Neural crest cell (in vitro differentiated cells): ENCODE measurements at regions not wholly inside any gene's neighbourhood (a gene's known extent, or its start where the extent isn't known, plus 50 kb on each side); places are given as distances from the start of the nearest gene placed in this dataset.

Source experiments
- DNase-seq: peaks from one replicate; pipeline ENCODE4 v3.0.0; 2021; ENCODE audit warnings: low read depth, mixed read lengths, low spot score
- H3K27ac Mint-ChIP-seq: one replicate; pipeline ENCODE4 v1.8.0; 2021; ENCODE audit warnings: mild to moderate bottlenecking, mixed read lengths; ENCODE audit not compliant: unreplicated experiment
- H3K27me3 Mint-ChIP-seq: 2 replicates; pipeline ENCODE4 v1.8.0; 2021; ENCODE audit warnings: low read depth, mild to moderate bottlenecking, mixed read lengths
- H3K36me3 Mint-ChIP-seq: 2 replicates; pipeline ENCODE4 v1.8.0; 2021; ENCODE audit warnings: low read depth, mild to moderate bottlenecking, mixed read lengths
- H3K4me1 Mint-ChIP-seq: 2 replicates; pipeline ENCODE4 v1.8.0; 2021; ENCODE audit warnings: mixed read lengths
- H3K4me3 Mint-ChIP-seq: one replicate; pipeline ENCODE4 v1.8.0; 2021; ENCODE audit warnings: mild to moderate bottlenecking, mixed read lengths
- H3K9me3 Mint-ChIP-seq: 2 replicates; pipeline ENCODE4 v1.8.0; 2021; ENCODE audit warnings: mixed read lengths
- CTCF ChIP-seq: fragments of 200-600 bp; sonication (generic); conservative IDR thresholded peaks from 2 replicates; pipeline ENCODE4 v1.5.0; 2021; ENCODE audit warnings: antibody characterized with exemption, mild to moderate bottlenecking

DNA sequence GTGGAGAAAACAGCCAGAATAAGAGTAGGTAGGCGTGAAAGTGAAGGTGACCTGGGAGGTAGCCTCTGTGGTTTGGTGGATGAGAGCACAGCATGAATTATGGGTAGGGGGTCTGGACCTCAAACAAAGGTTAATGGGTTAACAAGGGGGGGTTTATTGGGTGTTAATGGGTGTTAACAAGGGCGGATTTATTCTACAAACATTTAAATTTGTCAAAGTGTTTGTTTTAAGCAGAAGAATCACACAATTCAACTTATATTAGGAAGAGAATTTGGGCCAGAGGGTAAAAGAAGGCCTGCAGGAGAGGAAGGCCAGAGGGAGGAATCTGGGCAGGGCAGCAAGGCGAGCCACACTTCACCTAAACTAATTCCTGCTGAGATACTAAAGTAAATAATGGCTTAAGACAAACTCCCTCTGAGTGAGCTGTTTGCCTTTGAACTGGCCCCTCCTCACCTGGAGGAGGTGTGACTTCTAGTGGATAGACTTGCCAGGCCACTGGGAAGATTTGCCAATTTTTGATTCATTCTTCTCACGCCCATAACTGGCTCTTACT lies 191.7 kb downstream of the GIPC2 start:
- H3K4me1 Mint-ChIP-seq: no peaks in the 10 kb centered on the region
- no peak for TF ChIP-seq CTCF
- no peak for DNase-seq
- H3K36me3 Mint-ChIP-seq: no peaks in the 10 kb centered on the region
- H3K4me3 Mint-ChIP-seq: no peak overlapping the region
- no peak overlapping the region for H3K27ac Mint-ChIP-seq
- H3K9me3 Mint-ChIP-seq: peaks cover 9% of the 10 kb centered on the region
- peaks cover 20% of the 10 kb centered on the region for H3K27me3 Mint-ChIP-seq

DNA sequence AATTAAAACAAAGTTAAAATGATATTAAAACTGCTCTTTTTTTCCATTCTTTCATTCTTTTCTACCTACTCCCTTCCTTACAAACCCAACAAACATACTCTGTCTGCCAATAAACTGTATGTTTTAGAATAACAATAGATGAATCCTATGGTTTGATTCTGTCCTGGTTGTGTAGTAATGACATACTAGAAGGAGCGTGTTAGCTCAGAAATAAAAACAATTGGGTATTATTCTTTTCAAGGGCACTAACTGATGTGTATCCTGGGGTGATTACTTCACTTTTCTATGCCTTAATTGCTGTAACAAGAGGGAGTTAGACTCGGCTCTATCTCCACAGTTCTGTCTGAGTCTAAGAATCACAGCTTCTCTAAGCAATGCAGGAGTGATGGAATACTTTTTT lies 194.4 kb downstream of the GIPC2 start:
- Mint-ChIP-seq H3K27me3 (peaks cover 9% of the 10 kb centered on the region), H3K4me1 (no peaks in the 10 kb centered on the region), H3K36me3 (no peaks in the 10 kb centered on the region), H3K27ac (no peak overlapping the region), H3K4me3 (no peak overlapping the region), H3K9me3 (peaks cover 9% of the 10 kb centered on the region)
- no peak for DNase-seq
- no peak for TF ChIP-seq CTCF

DNA sequence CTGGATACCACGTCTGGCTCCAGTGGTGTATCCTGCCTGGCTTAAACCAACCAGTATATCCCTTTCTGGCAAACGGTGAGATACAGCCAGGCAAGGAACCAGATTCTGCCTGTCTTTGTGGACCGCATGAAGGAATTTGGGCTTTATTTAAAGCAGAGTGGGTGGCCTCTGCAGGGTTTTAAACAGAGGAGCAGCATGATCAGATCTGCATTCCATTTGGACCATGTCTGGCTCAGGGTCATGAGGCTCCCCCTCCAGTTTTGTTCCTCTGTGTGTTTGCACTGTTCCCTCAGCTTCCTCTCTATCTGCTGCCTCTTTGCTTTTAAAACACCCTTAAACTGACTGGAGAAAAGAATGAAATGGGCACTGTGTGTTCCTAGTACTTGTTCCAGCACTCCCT lies 195.0 kb downstream of the GIPC2 start:
- no peak overlapping the region for H3K4me3 Mint-ChIP-seq
- no peak overlapping the region for H3K27ac Mint-ChIP-seq
- TF ChIP-seq CTCF: no peak
- no peaks in the 10 kb centered on the region for H3K4me1 Mint-ChIP-seq
- peaks cover 5% of the 10 kb centered on the region for H3K27me3 Mint-ChIP-seq
- H3K36me3 Mint-ChIP-seq: no peaks in the 10 kb centered on the region
- peaks cover 9% of the 10 kb centered on the region for H3K9me3 Mint-ChIP-seq
- no peak for DNase-seq

GRCh38 chr1:78247079-78247478 lies 201.3 kb downstream of the GIPC2 start:
- DNase-seq: no peak
- H3K36me3 Mint-ChIP-seq: no peaks in the 10 kb centered on the region
- H3K4me1 Mint-ChIP-seq: no peaks in the 10 kb centered on the region
- no peak overlapping the region for H3K27ac Mint-ChIP-seq
- no peak overlapping the region for H3K4me3 Mint-ChIP-seq
- H3K9me3 Mint-ChIP-seq: peaks cover 3% of the 10 kb centered on the region
- peaks cover 14% of the 10 kb centered on the region for H3K27me3 Mint-ChIP-seq
- TF ChIP-seq CTCF: no peak

DNA sequence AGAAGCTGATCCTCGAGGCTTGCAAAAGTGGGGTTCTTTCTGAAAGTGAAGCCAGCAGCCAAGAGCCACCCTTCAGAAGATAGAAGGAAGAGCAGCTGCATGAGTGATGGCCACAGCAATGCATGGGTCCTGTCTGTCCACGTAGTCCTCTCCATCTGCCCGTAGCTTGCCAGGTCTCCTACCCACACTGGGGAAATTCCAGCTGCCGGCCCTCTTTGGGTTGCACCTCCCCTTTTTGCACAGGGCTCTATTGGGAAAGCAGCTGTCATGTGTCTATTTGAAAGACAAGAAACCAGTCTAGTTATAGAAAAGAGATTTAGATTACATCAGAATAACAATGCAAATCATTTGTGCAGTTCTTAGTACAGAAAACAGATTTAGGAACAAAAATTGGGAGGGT lies 204.4 kb downstream of the GIPC2 start:
- H3K4me3 Mint-ChIP-seq: no peak overlapping the region
- H3K4me1 Mint-ChIP-seq: no peaks in the 10 kb centered on the region
- peaks cover 28% of the 10 kb centered on the region for H3K27me3 Mint-ChIP-seq
- H3K27ac Mint-ChIP-seq: no peak overlapping the region
- no peaks in the 10 kb centered on the region for H3K36me3 Mint-ChIP-seq
- peaks cover 3% of the 10 kb centered on the region for H3K9me3 Mint-ChIP-seq
- TF ChIP-seq CTCF: no peak
- no peak for DNase-seq

DNA sequence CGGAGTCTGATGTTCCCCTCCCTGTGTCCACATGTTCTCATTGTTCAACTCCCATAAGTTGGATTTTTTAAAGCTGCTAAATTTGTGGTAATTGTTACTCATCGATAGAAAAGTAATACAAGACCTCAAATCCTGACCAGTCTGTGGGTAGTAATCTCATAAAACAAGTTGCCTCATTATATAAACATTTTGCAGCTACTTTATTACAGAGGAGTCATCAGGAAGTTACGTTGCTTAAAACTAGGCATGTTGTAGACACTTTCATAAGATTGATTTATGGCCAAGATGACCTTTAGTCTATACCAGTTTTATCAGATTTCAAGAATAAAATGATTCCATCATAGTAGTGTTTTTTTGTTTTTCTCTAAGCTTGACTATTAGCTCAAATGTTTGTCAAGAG lies 208.8 kb downstream of the GIPC2 start:
- Mint-ChIP-seq H3K36me3 (no peaks in the 10 kb centered on the region), H3K9me3 (no peaks in the 10 kb centered on the region), H3K27ac (no peak overlapping the region), H3K27me3 (peaks cover 42% of the 10 kb centered on the region), H3K4me1 (no peaks in the 10 kb centered on the region), H3K4me3 (no peak overlapping the region)
- no peak for DNase-seq
- no peak for TF ChIP-seq CTCF
